Caco-2 (cell line): ENCODE measurements at regions not wholly inside any gene's neighbourhood (a gene's known extent, or its start where the extent isn't known, plus 50 kb on each side); places are given as distances from the start of the nearest gene placed in this dataset.

Source experiments
- BruUV-seq: library from RNA; stranded (reverse); fragments of 400-500 nt; replicated peaks from 2 replicates; lab custom pipeline; 2021; lab: Mats Ljungman, UMichigan
- CTCF ChIA-PET: fragments of 300-600 bp; sonication (Branson Sonifier 250); formaldehyde crosslinking; loops from one replicate; lab custom pipeline; 2022; ENCODE audit warnings: antibody characterized with exemption; lab: Charles Lee
- POLR2A ChIA-PET: fragments of 300-600 bp; sonication (Branson Sonifier 250); formaldehyde crosslinking; loops from one replicate; lab custom pipeline; 2022; ENCODE audit warnings: antibody characterized with exemption; lab: Charles Lee
- DNase-seq, 2 experiments: peaks; one replicate each; pipeline versions ENCODE4 v3.0.0 to v3.0.0-alpha.2; 2020 to 2022
- H3K27me3 ChIP-seq: replicated peaks from 2 replicates; pipeline ENCODE4 v1.6.0; 2011; ENCODE audit warnings: low read length; ENCODE audit not compliant: control insufficient read depth, insufficient read depth
- H3K36me3 ChIP-seq: 2 replicates; pipeline ENCODE4 v1.5.1; 2011; ENCODE audit warnings: low read length; ENCODE audit not compliant: control insufficient read depth, insufficient read depth
- H3K4me1 ChIP-seq: fragments of 250-450 bp; sonication (Bioruptor Pico); 2 replicates; pipeline ENCODE4 v1.5.1; 2020; ENCODE audit warnings: mild to moderate bottlenecking
- H3K4me3 ChIP-seq: 2 replicates; pipeline ENCODE4 v1.5.1; 2011; ENCODE audit warnings: low read depth, mild to moderate bottlenecking, control low read depth, low read length
- H3K9me3 ChIP-seq: fragments of 250-450 bp; sonication (Bioruptor Pico); 2 replicates; pipeline ENCODE4 v1.5.1; 2020; ENCODE audit warnings: mild to moderate bottlenecking, moderate library complexity
- H3K27ac Mint-ChIP-seq: one replicate; pipeline ENCODE4 v1.8.0; 2022; ENCODE audit warnings: mixed read lengths; ENCODE audit not compliant: unreplicated experiment
- H3K27me3 Mint-ChIP-seq: one replicate; pipeline ENCODE4 v1.8.0; 2022; ENCODE audit warnings: mixed read lengths; ENCODE audit not compliant: insufficient read depth, unreplicated experiment
- H3K36me3 Mint-ChIP-seq: one replicate; pipeline ENCODE4 v1.8.0; 2022; ENCODE audit warnings: mild to moderate bottlenecking, mixed read lengths; ENCODE audit not compliant: insufficient read depth, unreplicated experiment
- H3K4me1 Mint-ChIP-seq: one replicate; pipeline ENCODE4 v1.8.0; 2022; ENCODE audit warnings: low read depth, mixed read lengths; ENCODE audit not compliant: unreplicated experiment
- H3K4me3 Mint-ChIP-seq: one replicate; pipeline ENCODE4 v1.8.0; 2022; ENCODE audit warnings: mild to moderate bottlenecking, moderate library complexity, mixed read lengths; ENCODE audit not compliant: unreplicated experiment
- H3K9me3 Mint-ChIP-seq: one replicate; pipeline ENCODE4 v1.8.0; 2022; ENCODE audit warnings: mixed read lengths; ENCODE audit not compliant: unreplicated experiment
- CTCF ChIP-seq, 2 experiments: fragments of 200-600 bp in 1 of 2; IDR thresholded peaks; 1 replicate in 1 of 2; 2 replicates in 1 of 2; pipeline versions ENCODE4 v1.5.1 to v1.8.0; 2011 to 2022; ENCODE audit warnings: antibody characterized with exemption in 1 of 2, control low read depth in 1 of 2, inconsistent platforms in 1 of 2, low read depth in 1 of 2, low read length in 1 of 2, mild to moderate bottlenecking in 1 of 2, moderate library complexity in 1 of 2; ENCODE audit not compliant: insufficient read depth in 1 of 2, severe bottlenecking in 1 of 2, unreplicated experiment in 1 of 2
- intact Hi-C: fragments of 100-400 bp; cut with micrococcal nuclease; formaldehyde crosslinking; loops from one replicate; pipeline ENCODE4 v1.10.0; 2022; ENCODE audit not compliant: unreplicated experiment

GRCh38 chr1:25006770-25007169 lies 76.7 kb upstream of the RUNX3 start:
- CTCF ChIA-PET, result no interaction called here
- intact Hi-C loops, result no loop called here
- Histone ChIP-seq H3K27me3 (no peaks in the 10 kb centered on the region), H3K9me3 (no peaks in the 10 kb centered on the region), H3K4me3 (no peak overlapping the region), H3K36me3 (no peaks in the 10 kb centered on the region), H3K4me1 (no peaks in the 10 kb centered on the region)
- H3K36me3 Mint-ChIP-seq, result no peaks in the 10 kb centered on the region
- H3K4me1 Mint-ChIP-seq, result no peaks in the 10 kb centered on the region
- H3K4me3 Mint-ChIP-seq, result no peak overlapping the region
- peaks cover 16% of the 10 kb centered on the region for H3K27me3 Mint-ChIP-seq
- no peak for DNase-seq
- no TSS peak for BruUV-seq
- H3K9me3 Mint-ChIP-seq, result no peaks in the 10 kb centered on the region
- POLR2A ChIA-PET, result no interaction called here
- H3K27ac Mint-ChIP-seq, result no peak overlapping the region
- no peak for TF ChIP-seq CTCF (IDR thresholded peaks at IDR 0.05; ENCODE audit: insufficient read depth in 1 of 2, low read depth in 1 of 2, low read length in 1 of 2, severe bottlenecking in 1 of 2, unreplicated experiment in 1 of 2)

- H3K4me3 ChIP-seq, result no peak overlapping the region
- H3K4me3 Mint-ChIP-seq, result no peak overlapping the region
- POLR2A ChIA-PET, result no interaction called here
- TF ChIP-seq CTCF (IDR thresholded peaks at IDR 0.05; ENCODE audit: insufficient read depth in 1 of 2, low read depth in 1 of 2, low read length in 1 of 2, severe bottlenecking in 1 of 2, unreplicated experiment in 1 of 2), result no peak
- no TSS peak for BruUV-seq
- no peaks in the 10 kb centered on the region for H3K36me3 ChIP-seq
- no peaks in the 10 kb centered on the region for H3K27me3 ChIP-seq
- DNase-seq, result no peak
- H3K27ac Mint-ChIP-seq, result no peak overlapping the region
- H3K4me1 Mint-ChIP-seq, result no peaks in the 10 kb centered on the region
- H3K27me3 Mint-ChIP-seq, result peaks cover 16% of the 10 kb centered on the region
- H3K36me3 Mint-ChIP-seq, result no peaks in the 10 kb centered on the region
- no peaks in the 10 kb centered on the region for H3K4me1 ChIP-seq
- no peaks in the 10 kb centered on the region for H3K9me3 ChIP-seq
- CTCF ChIA-PET, result interaction anchor here (0.6 kb wide), 1 partner anchor 515 kb away, joined by 3 read pairs; no protein-coding TSS in a partner anchor
- intact Hi-C loops, result no loop called here
- no peaks in the 10 kb centered on the region for H3K9me3 Mint-ChIP-seq
These were observed 74.3 kb upstream of the RUNX3 start for GRCh38 chr1:25004355-25004754.

GRCh38 chr1:25003457-25004190 lies 73.5 kb upstream of the RUNX3 start:
- CTCF ChIA-PET, result interaction anchor here (0.6 kb wide), 1 partner anchor 514 kb away, joined by 3 read pairs; no protein-coding TSS in a partner anchor

More at GRCh38 chr1:25003457-25004190, 73.5 kb upstream of the RUNX3 start:
- Mint-ChIP-seq H3K4me1 (no peaks in the 10 kb centered on the region), H3K4me3 (no peak overlapping the region), H3K9me3 (no peaks in the 10 kb centered on the region), H3K27ac (no peak overlapping the region), H3K36me3 (no peaks in the 10 kb centered on the region), H3K27me3 (peaks cover 16% of the 10 kb centered on the region)
- BruUV-seq, result no TSS peak
- H3K4me3 ChIP-seq, result no peak overlapping the region
- H3K36me3 ChIP-seq, result no peaks in the 10 kb centered on the region
- no peak for TF ChIP-seq CTCF (IDR thresholded peaks at IDR 0.05; ENCODE audit: insufficient read depth in 1 of 2, low read depth in 1 of 2, low read length in 1 of 2, severe bottlenecking in 1 of 2, unreplicated experiment in 1 of 2)
- H3K4me1 ChIP-seq, result no peaks in the 10 kb centered on the region
- H3K9me3 ChIP-seq, result no peaks in the 10 kb centered on the region
- POLR2A ChIA-PET, result no interaction called here
- no peaks in the 10 kb centered on the region for H3K27me3 ChIP-seq
- intact Hi-C loops, result no loop called here
- no peak for DNase-seq
